ENCODE measurements at regions not wholly inside any gene's neighbourhood (a gene's known extent, or its start where the extent isn't known, plus 50 kb on each side); places are given as distances from the start of the nearest gene placed in this dataset.

DNA sequence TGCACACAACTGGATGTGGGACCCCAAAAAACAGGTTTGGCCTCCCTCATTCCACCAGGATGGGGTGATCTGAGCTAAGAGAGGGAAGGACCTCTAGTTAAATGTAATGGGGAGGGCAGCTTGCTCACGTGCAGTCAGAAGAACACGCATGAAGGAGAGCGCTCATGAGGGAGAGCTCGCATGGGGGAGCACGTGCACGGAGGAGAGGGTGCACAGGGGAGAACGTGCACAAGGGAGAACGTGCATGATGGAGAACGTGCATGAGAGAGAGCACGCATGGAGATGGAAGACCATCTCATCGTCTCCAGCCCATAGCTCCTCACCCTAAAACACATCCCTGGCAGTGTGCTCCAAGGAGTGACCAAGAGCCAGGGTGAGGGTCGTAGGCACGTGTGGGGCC is 141.2 kb downstream of the RBFOX3 start:
- TF ChIP-seq, protein P1, sequence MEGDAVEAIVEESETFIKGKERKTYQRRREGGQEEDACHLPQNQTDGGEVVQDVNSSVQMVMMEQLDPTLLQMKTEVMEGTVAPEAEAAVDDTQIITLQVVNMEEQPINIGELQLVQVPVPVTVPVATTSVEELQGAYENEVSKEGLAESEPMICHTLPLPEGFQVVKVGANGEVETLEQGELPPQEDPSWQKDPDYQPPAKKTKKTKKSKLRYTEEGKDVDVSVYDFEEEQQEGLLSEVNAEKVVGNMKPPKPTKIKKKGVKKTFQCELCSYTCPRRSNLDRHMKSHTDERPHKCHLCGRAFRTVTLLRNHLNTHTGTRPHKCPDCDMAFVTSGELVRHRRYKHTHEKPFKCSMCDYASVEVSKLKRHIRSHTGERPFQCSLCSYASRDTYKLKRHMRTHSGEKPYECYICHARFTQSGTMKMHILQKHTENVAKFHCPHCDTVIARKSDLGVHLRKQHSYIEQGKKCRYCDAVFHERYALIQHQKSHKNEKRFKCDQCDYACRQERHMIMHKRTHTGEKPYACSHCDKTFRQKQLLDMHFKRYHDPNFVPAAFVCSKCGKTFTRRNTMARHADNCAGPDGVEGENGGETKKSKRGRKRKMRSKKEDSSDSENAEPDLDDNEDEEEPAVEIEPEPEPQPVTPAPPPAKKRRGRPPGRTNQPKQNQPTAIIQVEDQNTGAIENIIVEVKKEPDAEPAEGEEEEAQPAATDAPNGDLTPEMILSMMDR (IDR thresholded peaks at IDR 0.05) = no peak
- no peak for TF ChIP-seq POLR2A (IDR thresholded peaks at IDR 0.05)
